ENCODE measurements at regions not wholly inside any gene's neighbourhood (a gene's known extent, or its start where the extent isn't known, plus 50 kb on each side); places are given as distances from the start of the nearest gene placed in this dataset.

- DNase-seq (ENCODE audit: low spot score) = no peak
- H3K4me3 Mint-ChIP-seq = no peak overlapping the region
- no peaks in the 10 kb centered on the region for H3K4me1 Mint-ChIP-seq (ENCODE audit: low read depth in 2 of 2)
- no peaks in the 10 kb centered on the region for H3K36me3 Mint-ChIP-seq
- H3K27me3 Mint-ChIP-seq = peaks cover 3% of the 10 kb centered on the region in 2 donors
- ATAC-seq = no peak
- no peak overlapping the region for H3K27ac Mint-ChIP-seq
- no peaks in the 10 kb centered on the region for H3K9me3 Mint-ChIP-seq
Observed at GRCh38 chr10:71059054-71059818, 153.1 kb upstream of the UNC5B start.

- ATAC-seq (no peak), DNase-seq (ENCODE audit: low spot score) (no peak)
- Mint-ChIP-seq H3K27ac (no peak overlapping the region), H3K4me3 (no peak overlapping the region), H3K4me1 (ENCODE audit: low read depth in 2 of 2) (no peaks in the 10 kb centered on the region), H3K9me3 (no peaks in the 10 kb centered on the region), H3K27me3 (peaks cover 0 to 3% of the 10 kb centered on the region in 2 donors), H3K36me3 (no peaks in the 10 kb centered on the region)
Observed at GRCh38 chr10:71059943-71060342, 152.4 kb upstream of the UNC5B start.

- Mint-ChIP-seq H3K4me1 (ENCODE audit: low read depth in 2 of 2) (no peaks in the 10 kb centered on the region), H3K27me3 (peaks cover 0 to 3% of the 10 kb centered on the region in 2 donors), H3K4me3 (no peak overlapping the region), H3K9me3 (no peaks in the 10 kb centered on the region), H3K27ac (no peak overlapping the region), H3K36me3 (no peaks in the 10 kb centered on the region)
- DNase-seq (ENCODE audit: low spot score) (no peak), ATAC-seq (no peak)
Observed at GRCh38 chr10:71060476-71061426, 151.6 kb upstream of the UNC5B start.

- H3K9me3 Mint-ChIP-seq = no peaks in the 10 kb centered on the region
- DNase-seq (ENCODE audit: low spot score) (no peak), ATAC-seq (peak in 1 of 2 donors; percentile 5)
- no peaks in the 10 kb centered on the region for H3K4me1 Mint-ChIP-seq (ENCODE audit: low read depth in 2 of 2)
- H3K4me3 Mint-ChIP-seq = no peak overlapping the region
- no peak overlapping the region for H3K27ac Mint-ChIP-seq
- H3K36me3 Mint-ChIP-seq = no peaks in the 10 kb centered on the region
- H3K27me3 Mint-ChIP-seq = peaks cover 0 to 3% of the 10 kb centered on the region in 2 donors
Observed at GRCh38 chr10:71061472-71061871, 150.9 kb upstream of the UNC5B start.

- H3K4me3 Mint-ChIP-seq = no peak overlapping the region
- H3K27me3 Mint-ChIP-seq = peaks cover 0 to 3% of the 10 kb centered on the region in 2 donors
- ATAC-seq = no peak
Observed at GRCh38 chr10:71062156-71062555, 150.2 kb upstream of the UNC5B start.

GRCh38 chr10:71063401-71063800, 149.0 kb upstream of the UNC5B start:
- no peak for ATAC-seq
- H3K4me3 Mint-ChIP-seq = no peak overlapping the region
- H3K27me3 Mint-ChIP-seq = no peaks in the 10 kb centered on the region
- H3K27ac Mint-ChIP-seq = no peak overlapping the region
- no peaks in the 10 kb centered on the region for H3K4me1 Mint-ChIP-seq (ENCODE audit: low read depth in 2 of 2)
- no peaks in the 10 kb centered on the region for H3K36me3 Mint-ChIP-seq
- H3K9me3 Mint-ChIP-seq = no peaks in the 10 kb centered on the region
- no peak for DNase-seq (ENCODE audit: low spot score)

More at GRCh38 chr10:71062156-71062555, 150.2 kb upstream of the UNC5B start:
- Mint-ChIP-seq H3K27ac (no peak overlapping the region), H3K4me1 (ENCODE audit: low read depth in 2 of 2) (no peaks in the 10 kb centered on the region), H3K36me3 (no peaks in the 10 kb centered on the region), H3K9me3 (no peaks in the 10 kb centered on the region)
- no peak for DNase-seq (ENCODE audit: low spot score)

- Mint-ChIP-seq H3K27me3 (no peaks in the 10 kb centered on the region), H3K36me3 (no peaks in the 10 kb centered on the region), H3K9me3 (no peaks in the 10 kb centered on the region), H3K4me1 (ENCODE audit: low read depth in 2 of 2) (no peaks in the 10 kb centered on the region), H3K4me3 (no peak overlapping the region), H3K27ac (no peak overlapping the region)
- DNase-seq (ENCODE audit: low spot score) (no peak), ATAC-seq (no peak)
Observed at GRCh38 chr10:71064413-71065118, 147.8 kb upstream of the UNC5B start.

GRCh38 chr10:71065659-71066058, 146.7 kb upstream of the UNC5B start:
- Mint-ChIP-seq H3K9me3 (no peaks in the 10 kb centered on the region), H3K27me3 (no peaks in the 10 kb centered on the region), H3K4me3 (no peak overlapping the region), H3K4me1 (ENCODE audit: low read depth in 2 of 2) (no peaks in the 10 kb centered on the region), H3K36me3 (no peaks in the 10 kb centered on the region), H3K27ac (no peak overlapping the region)
- no peak for ATAC-seq
- no peak for DNase-seq (ENCODE audit: low spot score)

GRCh38 chr10:71066600-71066999, 145.8 kb upstream of the UNC5B start:
- H3K27ac Mint-ChIP-seq = no peak overlapping the region
- DNase-seq (ENCODE audit: low spot score) (no peak), ATAC-seq (no peak)
- peaks cover 4 to 7% of the 10 kb centered on the region in 2 donors for H3K27me3 Mint-ChIP-seq
- H3K9me3 Mint-ChIP-seq = no peaks in the 10 kb centered on the region
- no peak overlapping the region for H3K4me3 Mint-ChIP-seq
- H3K36me3 Mint-ChIP-seq = no peaks in the 10 kb centered on the region
- no peaks in the 10 kb centered on the region for H3K4me1 Mint-ChIP-seq (ENCODE audit: low read depth in 2 of 2)

GRCh38 chr10:71067098-71067740, 145.2 kb upstream of the UNC5B start:
- H3K27me3 Mint-ChIP-seq = peaks cover 9% of the 10 kb centered on the region in 2 donors
- no peak for ATAC-seq
- H3K27ac Mint-ChIP-seq = no peak overlapping the region
- H3K9me3 Mint-ChIP-seq = no peaks in the 10 kb centered on the region
- no peak for DNase-seq (ENCODE audit: low spot score)
- no peaks in the 10 kb centered on the region for H3K36me3 Mint-ChIP-seq
- H3K4me1 Mint-ChIP-seq (ENCODE audit: low read depth in 2 of 2) = no peaks in the 10 kb centered on the region
- no peak overlapping the region for H3K4me3 Mint-ChIP-seq

- Mint-ChIP-seq H3K27ac (no peak overlapping the region), H3K4me3 (no peak overlapping the region), H3K27me3 (peaks cover 9% of the 10 kb centered on the region in 2 donors), H3K9me3 (no peaks in the 10 kb centered on the region), H3K4me1 (ENCODE audit: low read depth in 2 of 2) (no peaks in the 10 kb centered on the region), H3K36me3 (no peaks in the 10 kb centered on the region)
- ATAC-seq (no peak), DNase-seq (ENCODE audit: low spot score) (no peak)
Observed at GRCh38 chr10:71068861-71069271, 143.5 kb upstream of the UNC5B start.

- H3K36me3 Mint-ChIP-seq = no peaks in the 10 kb centered on the region
- no peak overlapping the region for H3K27ac Mint-ChIP-seq
- no peaks in the 10 kb centered on the region for H3K9me3 Mint-ChIP-seq
- peaks cover 9% of the 10 kb centered on the region in 2 donors for H3K27me3 Mint-ChIP-seq
- no peak for DNase-seq (ENCODE audit: low spot score)
- H3K4me1 Mint-ChIP-seq (ENCODE audit: low read depth in 2 of 2) = no peaks in the 10 kb centered on the region
- H3K4me3 Mint-ChIP-seq = no peak overlapping the region
- no peak for ATAC-seq
Observed at GRCh38 chr10:71069909-71070666, 142.3 kb upstream of the UNC5B start.

- Mint-ChIP-seq H3K4me1 (ENCODE audit: low read depth in 2 of 2) (no peaks in the 10 kb centered on the region), H3K27me3 (peaks cover 9% of the 10 kb centered on the region in 2 donors), H3K9me3 (no peaks in the 10 kb centered on the region), H3K36me3 (no peaks in the 10 kb centered on the region), H3K4me3 (no peak overlapping the region), H3K27ac (no peak overlapping the region)
- no peak for DNase-seq (ENCODE audit: low spot score)
- ATAC-seq = no peak
Observed at GRCh38 chr10:71070741-71071140, 141.6 kb upstream of the UNC5B start.

All from natural killer cell treated with Interleukin-12 subunit alpha and Interleukin-12 subunit beta and Interleukin-15 and Interleukin-18, amount 100 ng/mL, for 72 hours (primary cell).